ENCODE measurements at regions not wholly inside any gene's neighbourhood (a gene's known extent, or its start where the extent isn't known, plus 50 kb on each side); places are given as distances from the start of the nearest gene placed in this dataset.

DNA sequence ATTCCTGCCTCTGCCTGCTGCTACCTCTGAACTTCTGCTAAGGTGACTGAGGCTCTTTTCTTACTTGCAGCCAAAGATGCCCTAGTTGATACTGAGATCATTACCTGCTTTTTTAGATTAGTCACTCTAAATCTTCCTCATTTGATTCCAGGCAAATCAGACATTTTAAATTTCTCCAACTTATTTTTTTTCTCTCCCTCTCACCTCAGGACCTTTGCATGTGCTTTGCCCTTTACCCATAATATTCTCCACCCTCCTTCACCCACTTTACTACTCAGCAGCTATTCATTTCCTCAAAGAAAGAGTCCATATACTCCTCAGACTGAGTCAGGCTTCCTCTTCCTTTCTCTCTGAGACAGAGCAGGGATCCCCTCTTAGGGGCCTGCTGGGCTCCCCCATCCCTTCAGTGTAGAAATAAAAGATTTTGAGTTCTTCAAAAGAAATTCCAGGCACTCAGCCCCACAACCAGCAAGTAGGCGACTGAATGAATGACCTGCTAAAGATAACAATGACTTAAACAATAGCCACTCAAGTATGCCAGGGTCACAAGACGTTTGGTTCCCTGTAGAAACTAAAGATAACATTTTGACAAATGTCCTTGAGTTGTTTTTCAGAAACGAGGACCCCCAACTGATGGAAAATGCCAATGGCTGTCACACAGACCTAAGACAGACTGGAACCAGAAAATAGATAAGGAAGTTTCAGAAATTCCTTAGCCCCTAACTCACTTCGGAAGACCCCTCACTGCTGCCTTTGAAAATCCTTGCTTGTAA is 104.2 kb downstream of the MTNR1B start:
- H3K4me3 ChIP-seq (ENCODE audit: low read depth, low read length) = no peak overlapping the region
- DNase-seq (ENCODE audit: low read depth) = no peak
- TF ChIP-seq, protein P1, sequence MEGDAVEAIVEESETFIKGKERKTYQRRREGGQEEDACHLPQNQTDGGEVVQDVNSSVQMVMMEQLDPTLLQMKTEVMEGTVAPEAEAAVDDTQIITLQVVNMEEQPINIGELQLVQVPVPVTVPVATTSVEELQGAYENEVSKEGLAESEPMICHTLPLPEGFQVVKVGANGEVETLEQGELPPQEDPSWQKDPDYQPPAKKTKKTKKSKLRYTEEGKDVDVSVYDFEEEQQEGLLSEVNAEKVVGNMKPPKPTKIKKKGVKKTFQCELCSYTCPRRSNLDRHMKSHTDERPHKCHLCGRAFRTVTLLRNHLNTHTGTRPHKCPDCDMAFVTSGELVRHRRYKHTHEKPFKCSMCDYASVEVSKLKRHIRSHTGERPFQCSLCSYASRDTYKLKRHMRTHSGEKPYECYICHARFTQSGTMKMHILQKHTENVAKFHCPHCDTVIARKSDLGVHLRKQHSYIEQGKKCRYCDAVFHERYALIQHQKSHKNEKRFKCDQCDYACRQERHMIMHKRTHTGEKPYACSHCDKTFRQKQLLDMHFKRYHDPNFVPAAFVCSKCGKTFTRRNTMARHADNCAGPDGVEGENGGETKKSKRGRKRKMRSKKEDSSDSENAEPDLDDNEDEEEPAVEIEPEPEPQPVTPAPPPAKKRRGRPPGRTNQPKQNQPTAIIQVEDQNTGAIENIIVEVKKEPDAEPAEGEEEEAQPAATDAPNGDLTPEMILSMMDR (IDR thresholded peaks at IDR 0.05; ENCODE audit: insufficient read depth, low read depth, low read length) = no peak

DNA sequence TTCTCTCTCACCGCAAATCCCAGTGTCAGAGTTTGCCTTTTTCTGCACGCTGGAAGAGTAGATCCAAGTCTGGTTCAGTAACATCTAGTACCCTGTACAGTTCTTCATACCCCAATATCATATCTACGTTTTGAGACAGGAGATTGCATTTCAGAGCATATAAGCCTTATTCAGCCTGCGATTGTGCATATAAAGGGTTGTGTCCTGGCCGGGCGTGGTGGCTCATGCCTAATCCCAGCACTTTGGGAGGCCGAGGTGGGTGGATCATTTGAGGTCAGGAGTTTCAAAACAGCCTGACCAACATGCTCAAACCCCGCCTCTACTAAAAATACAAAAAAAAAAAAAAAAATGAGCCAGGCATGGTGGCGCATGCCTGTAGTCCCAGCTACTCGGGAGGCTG is 104.9 kb downstream of the MTNR1B start:
- DNase-seq (ENCODE audit: low read depth) = no peak
- TF ChIP-seq, protein P1 (IDR thresholded peaks at IDR 0.05; ENCODE audit: insufficient read depth, low read depth, low read length) = no peak

DNA sequence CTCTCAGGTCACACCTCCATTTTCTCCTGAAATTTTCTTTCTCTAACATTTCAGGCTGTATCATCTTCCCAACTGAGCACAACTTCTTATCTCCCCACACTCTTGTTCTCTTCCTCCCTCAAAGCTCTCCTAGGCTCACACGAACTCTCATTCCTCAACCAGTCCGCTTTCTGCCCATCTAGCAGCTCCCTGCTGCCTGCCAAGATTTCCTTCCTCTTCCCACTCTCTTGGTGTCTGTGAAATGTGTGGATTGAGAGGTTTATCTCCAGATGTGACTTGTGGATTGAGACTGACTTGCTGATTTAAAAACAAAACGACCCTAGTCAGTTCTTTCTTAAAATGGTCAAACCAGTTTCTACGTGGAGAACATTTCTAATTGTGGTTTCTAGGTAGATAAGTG is 106.3 kb downstream of the MTNR1B start:
- no peak for DNase-seq (ENCODE audit: low read depth)
- H3K4me3 ChIP-seq (ENCODE audit: low read depth, low read length) = no peak overlapping the region
- TF ChIP-seq, protein P1 (IDR thresholded peaks at IDR 0.05; ENCODE audit: insufficient read depth, low read depth, low read length) = no peak

More for the DNA sequence above, 104.9 kb downstream of the MTNR1B start:
- no peak overlapping the region for H3K4me3 ChIP-seq (ENCODE audit: low read depth, low read length)

DNA sequence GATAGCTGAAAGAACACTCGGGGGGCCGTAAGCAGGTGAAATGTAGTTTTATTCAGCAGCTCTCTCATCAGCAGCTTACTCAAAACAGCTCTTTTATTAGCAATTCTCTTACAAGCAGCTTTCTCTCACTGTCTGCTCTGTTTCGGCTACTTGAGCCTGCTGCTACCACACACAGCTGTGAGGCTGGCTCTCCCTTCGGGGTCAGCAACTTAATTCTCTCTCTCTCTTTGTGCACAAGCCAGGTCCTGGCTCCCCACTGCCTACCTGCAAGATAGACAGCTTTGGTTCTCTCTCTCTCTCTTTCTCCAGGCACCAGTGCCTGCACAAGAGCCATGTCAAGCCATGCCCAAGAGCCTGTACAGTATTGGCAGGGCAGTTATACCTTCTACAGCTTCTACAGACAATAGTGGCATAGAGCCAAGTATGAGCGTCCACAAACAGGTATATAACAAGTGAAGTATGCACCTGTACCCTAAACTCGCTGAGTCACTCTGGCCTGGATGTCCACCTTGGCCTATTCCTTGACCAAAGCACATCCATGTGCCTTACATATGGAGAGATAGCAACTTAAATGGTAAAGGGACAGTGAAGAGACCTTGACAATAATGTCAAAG is 110.8 kb downstream of the MTNR1B start:
- TF ChIP-seq, protein P1 (IDR thresholded peaks at IDR 0.05; ENCODE audit: insufficient read depth, low read depth, low read length) = no peak
- no peak overlapping the region for H3K4me3 ChIP-seq (ENCODE audit: low read depth, low read length)
- DNase-seq (ENCODE audit: low read depth) = no peak

DNA sequence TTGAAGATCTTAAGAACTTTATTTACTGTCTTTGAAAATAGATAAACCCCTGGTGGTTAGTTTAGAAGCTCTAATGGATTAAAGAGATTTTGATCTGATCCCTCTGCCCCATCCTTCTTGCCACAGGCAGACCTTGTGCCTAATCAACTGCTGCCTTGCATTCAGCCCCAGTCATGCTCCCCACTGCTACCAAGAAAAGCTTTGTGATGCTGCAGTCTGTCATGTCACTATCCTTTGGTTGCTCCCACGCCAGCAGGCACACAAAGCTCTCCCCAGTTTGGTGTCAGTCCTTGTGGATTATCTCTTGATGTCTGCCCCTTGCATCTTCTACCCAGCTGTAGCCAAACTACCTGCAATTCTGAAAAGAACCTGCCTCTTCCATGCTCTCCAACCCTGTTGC is 112.2 kb downstream of the MTNR1B start:
- no peak for DNase-seq (ENCODE audit: low read depth)
- TF ChIP-seq, protein P1 (IDR thresholded peaks at IDR 0.05; ENCODE audit: insufficient read depth, low read depth, low read length) = no peak
- no peak overlapping the region for H3K4me3 ChIP-seq (ENCODE audit: low read depth, low read length)

DNA sequence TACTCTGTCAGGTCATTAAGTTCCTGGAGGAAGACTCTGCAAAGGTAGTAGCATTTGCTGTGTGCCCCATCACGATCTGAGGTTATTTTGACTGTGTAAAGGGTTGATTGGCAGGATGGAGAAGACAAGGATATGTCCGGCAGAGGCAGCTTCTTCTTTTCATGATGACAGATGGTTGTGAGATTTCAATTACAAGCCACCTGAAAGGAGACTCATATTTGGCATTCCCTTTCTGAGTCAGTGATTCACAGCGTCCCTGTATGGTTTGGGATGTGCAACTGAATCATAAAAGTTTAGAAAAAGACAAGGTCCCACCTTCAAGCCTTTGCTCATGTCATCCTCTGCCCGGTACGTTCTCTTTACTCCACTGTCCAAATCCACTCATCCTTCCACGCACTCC is 113.4 kb downstream of the MTNR1B start:
- no peak for DNase-seq (ENCODE audit: low read depth)
- TF ChIP-seq, protein P1 (IDR thresholded peaks at IDR 0.05; ENCODE audit: insufficient read depth, low read depth, low read length) = no peak
- H3K4me3 ChIP-seq (ENCODE audit: low read depth, low read length) = no peak overlapping the region

All from fibroblast of villous mesenchyme (primary cell).